ENCODE measurements at regions not wholly inside any gene's neighbourhood (a gene's known extent, or its start where the extent isn't known, plus 50 kb on each side); places are given as distances from the start of the nearest gene placed in this dataset.

GRCh38 chr2:57892920-57893319 is 153.7 kb upstream of the VRK2 start:
- in situ Hi-C loops (cut with MboI; ENCODE audit: low sequenced_read_pairs), result no loop called here

GRCh38 chr2:57893347-57893746 is 153.3 kb upstream of the VRK2 start:
- in situ Hi-C loops (cut with MboI; ENCODE audit: low sequenced_read_pairs), result no loop called here

DNA sequence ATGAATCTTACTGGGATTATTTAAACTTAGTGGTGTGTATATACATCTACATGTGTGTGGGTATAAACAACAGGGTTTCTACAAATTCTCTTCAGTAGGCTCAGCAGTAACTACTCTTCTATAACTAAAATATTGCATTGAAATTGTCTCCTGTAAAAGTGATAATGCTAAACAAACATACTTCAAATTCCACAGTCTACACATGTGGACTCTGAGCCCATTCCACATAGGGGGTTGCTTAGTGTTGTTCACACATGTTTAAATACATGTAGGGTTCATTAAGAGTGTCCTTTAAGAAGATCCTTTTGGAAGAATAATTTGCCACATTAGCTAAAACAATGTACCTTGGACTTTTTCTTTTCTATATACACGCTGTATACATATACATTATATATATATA is 152.8 kb upstream of the VRK2 start:
- in situ Hi-C loops (cut with MboI; ENCODE audit: low sequenced_read_pairs), result no loop called here

- in situ Hi-C loops (cut with MboI; ENCODE audit: low sequenced_read_pairs), result no loop called here
These were observed 152.2 kb upstream of the VRK2 start for GRCh38 chr2:57894381-57894780.

GRCh38 chr2:57897920-57898319 is 148.7 kb upstream of the VRK2 start:
- in situ Hi-C loops (cut with MboI; ENCODE audit: low sequenced_read_pairs), result no loop called here

DNA sequence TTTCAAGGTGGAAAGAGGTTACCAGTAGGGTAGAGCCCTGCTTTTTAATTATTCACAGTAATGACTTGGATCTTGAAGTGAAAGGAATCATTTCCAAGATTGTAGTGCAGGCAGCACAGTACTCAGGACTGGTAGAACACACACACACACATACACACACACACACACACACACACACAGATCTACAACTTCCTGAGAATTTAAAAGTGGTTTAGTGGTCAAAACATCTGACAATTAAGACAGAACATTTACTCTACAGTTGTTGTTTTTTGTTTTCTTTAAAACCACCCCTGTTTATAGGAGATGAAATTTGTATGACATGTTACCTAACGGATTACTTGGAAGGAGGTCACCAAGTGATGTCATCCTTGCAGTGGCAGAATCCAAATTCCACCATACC is 146.7 kb upstream of the VRK2 start:
- in situ Hi-C loops (cut with MboI; ENCODE audit: low sequenced_read_pairs), result loop anchor here (25.0 kb wide), 1 partner anchor 562 kb away; no protein-coding TSS in a partner anchor

DNA sequence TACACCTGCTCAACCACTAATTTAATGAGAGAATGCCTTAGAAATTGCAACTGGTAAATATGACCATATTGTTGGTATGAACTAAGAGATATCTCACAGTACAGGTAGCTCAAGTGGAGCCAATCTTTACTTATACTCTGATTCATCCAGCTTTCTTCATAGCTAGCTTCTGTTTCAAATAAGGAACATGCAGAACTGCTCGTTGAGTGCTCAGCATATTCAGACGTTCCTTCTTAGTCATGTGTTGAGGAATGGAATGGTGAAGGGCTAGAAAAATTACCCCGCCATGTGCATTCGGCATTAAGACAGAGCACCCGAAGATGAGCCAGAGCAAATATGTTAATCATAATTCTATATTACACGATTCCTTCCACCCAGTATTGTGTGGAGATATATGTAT is 144.0 kb upstream of the VRK2 start:
- in situ Hi-C loops (cut with MboI; ENCODE audit: low sequenced_read_pairs), result loop anchor here (25.0 kb wide), 1 partner anchor 560 kb away; no protein-coding TSS in a partner anchor

GRCh38 chr2:57906152-57906732 is 140.4 kb upstream of the VRK2 start:
- in situ Hi-C loops (cut with MboI; ENCODE audit: low sequenced_read_pairs), result loop anchor here (25.0 kb wide), 1 partner anchor 556 kb away; no protein-coding TSS in a partner anchor

DNA sequence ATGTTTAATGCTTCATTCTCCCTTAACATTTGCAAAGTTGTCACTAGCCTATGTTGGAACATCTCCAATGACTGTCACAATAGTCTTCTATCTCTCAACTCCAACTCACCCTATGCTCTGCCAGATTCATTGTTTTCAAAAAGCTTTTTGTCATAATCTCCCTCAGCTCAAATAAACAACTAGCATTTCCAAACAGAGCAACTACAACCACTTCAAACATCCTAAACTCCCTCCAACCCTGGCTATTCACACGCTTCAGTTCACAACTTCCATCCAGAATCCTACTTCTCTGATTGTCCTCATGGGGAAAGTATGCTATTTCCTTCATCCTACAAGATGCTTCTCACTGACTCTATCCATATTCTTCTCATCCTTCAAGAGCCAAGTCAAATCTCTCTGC is 139.2 kb upstream of the VRK2 start:
- in situ Hi-C loops (cut with MboI; ENCODE audit: low sequenced_read_pairs), result loop anchor here (25.0 kb wide), 1 partner anchor 555 kb away; no protein-coding TSS in a partner anchor

DNA sequence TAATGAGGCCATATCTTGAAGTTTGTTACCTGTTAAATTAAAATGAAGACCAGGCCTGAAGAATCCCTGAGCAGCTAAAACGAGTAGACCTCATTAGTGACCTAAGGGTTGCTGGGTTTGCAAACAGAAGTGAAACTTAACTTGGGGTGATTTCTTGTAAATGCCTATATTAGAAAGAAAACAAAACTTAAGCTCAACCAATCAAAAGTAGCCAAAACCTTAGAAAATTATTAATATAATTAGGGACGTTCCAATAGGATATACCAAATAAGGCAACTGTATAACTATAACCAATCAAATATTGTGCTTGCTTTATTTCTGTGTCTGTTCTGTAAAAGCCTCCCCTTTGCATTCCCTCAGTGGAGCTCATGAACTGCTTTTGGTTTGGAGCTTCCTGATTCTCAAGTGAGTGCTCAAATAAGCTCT is 137.9 kb upstream of the VRK2 start:
- in situ Hi-C loops (cut with MboI; ENCODE audit: low sequenced_read_pairs), result loop anchor here (25.0 kb wide), 1 partner anchor 554 kb away; no protein-coding TSS in a partner anchor

DNA sequence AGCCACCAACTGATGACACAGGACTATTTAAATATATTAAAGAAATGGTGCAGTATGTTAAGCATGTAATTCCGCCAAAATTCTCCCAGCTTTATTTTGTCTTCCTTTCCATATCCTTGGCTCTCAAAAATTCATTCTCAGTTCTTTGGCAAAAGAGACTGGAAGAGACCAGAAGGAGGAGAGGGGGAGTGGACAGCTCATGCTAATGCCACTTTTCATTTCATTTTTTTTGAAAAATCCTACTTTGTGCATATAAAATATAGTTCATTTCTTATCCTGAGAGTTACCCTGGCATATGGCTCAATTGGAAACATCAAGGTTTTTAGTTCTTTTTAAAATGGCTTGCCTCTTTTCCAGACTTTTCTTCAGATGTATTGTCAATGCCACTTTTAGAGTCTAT is 128.5 kb upstream of the VRK2 start:
- in situ Hi-C loops (cut with MboI; ENCODE audit: low sequenced_read_pairs), result loop anchor here (25.0 kb wide), 1 partner anchor 544 kb away; no protein-coding TSS in a partner anchor

DNA sequence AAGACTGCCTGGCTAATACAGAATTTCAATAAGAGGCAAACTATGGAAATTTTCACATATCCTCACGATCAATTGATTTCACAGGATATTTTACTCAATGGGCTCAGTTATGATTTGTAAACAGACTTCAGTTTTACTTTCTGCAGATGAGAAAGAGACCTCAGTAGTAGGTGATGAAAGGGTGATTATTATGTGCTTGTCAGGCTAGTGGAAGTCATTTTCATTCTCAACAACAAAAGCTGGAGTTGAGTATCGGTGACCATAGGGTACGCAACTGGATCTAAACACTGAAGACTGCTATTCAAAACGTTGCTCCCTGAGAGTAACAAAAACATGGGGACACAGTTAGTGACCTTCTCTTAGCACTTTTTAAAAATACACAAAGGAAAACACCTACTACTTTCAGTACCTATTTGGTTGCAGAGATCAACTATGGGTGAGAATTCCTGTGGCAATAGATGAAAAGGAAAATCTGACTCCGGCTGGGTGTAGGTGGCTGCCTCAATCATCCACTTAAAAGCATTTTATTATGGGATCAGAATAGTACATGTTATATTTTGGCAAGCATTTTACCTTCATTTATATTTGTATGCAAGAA is 126.2 kb upstream of the VRK2 start:
- in situ Hi-C loops (cut with MboI; ENCODE audit: low sequenced_read_pairs), result loop anchor here (25.0 kb wide), 1 partner anchor 542 kb away; no protein-coding TSS in a partner anchor

DNA sequence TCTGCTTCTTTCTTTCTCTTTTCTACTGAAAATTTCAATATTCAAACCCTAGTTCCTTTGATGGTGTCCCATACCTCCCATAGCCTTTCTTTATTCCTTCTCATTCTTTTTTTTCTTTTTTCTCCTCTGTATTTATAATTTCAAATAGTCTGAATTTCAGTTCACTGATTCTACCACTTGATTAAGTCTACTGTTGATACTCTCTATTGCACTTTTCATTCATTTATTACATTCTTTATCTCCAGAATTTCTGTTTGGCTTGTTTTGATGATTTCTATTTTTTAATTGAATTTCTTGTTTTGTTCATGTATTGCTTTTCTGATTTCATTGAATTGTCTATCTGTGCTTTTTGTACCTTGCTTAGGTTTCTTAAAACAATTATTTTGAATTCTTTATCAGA is 111.9 kb upstream of the VRK2 start:
- in situ Hi-C loops (cut with MboI; ENCODE audit: low sequenced_read_pairs), result no loop called here

DNA sequence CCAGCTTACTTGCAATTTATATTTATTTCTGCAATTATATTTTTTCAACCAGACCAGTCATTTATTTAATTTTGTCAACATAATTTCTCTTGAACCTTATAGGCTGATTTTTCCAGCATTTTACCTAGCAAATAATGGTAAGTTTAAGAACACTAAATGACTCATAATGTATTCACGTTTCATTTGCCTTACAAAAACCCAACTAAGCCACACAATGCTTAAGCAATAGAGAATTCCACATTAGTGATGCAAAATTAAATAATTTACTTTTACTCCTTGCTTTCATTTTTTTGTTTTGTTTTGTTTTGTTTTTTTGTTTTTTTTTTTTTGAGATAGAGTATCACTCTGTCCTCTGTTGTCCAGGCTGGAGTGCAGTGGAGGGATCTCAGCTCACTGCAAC is 110.4 kb upstream of the VRK2 start:
- in situ Hi-C loops (cut with MboI; ENCODE audit: low sequenced_read_pairs), result no loop called here

GRCh38 chr2:57937456-57937855 is 109.2 kb upstream of the VRK2 start:
- in situ Hi-C loops (cut with MboI; ENCODE audit: low sequenced_read_pairs), result no loop called here

GRCh38 chr2:57941816-57942215 is 104.8 kb upstream of the VRK2 start:
- in situ Hi-C loops (cut with MboI; ENCODE audit: low sequenced_read_pairs), result no loop called here

DNA sequence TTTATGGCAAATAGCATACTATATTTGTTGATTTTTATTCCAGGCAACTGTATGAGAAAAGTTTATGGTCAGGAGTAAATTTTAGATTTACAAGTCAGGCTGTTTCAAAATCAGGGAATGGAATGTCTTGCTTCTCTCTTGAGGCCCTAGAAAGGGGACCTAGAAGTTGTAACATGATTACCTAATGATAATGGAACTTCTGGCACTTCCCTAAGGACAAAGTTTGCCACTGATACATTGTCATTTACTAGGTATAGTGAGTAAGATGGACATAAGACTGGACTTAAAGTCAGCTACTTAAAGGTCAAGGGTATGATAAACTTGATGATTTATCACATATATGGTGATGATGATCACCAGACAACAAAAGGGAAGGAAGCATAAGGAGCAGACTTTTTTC is 103.3 kb upstream of the VRK2 start:
- in situ Hi-C loops (cut with MboI; ENCODE audit: low sequenced_read_pairs), result no loop called here

DNA sequence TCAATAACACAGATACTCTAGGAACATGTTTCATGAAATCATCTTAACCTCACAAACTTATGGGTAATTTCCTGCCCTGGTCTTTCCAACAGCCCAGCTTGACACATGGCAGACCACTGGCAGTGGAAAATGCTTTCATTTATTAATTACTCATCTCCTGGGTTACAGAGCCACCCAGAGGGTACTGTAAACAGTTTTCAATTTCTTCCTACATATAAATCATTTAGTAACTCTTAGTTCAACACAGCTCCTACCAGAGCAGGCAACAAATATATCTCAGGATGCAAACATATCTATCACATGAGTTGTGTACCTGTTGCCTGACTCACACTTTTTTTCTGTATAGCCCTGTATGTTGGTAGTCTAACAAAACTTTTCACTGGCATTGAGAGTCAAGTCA is 99.2 kb upstream of the VRK2 start:
- in situ Hi-C loops (cut with MboI; ENCODE audit: low sequenced_read_pairs), result no loop called here

DNA sequence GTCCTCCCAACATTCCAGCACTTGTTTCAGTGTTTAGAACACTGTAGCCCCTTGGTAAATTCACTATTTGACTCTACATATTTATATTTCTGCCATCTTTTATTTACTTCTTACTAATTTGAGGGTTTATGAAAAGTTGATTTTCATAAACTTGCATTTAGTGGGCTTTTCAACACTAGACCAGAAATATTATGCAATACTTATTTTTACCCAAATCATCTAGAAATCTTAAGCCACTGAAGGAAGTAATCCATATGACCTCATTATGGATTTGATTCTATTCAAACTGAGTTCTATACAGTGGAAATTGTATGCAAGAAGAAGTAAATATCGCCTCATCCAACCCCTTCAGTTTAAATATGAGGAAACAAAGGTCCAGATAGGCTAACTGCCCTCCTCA is 92.6 kb upstream of the VRK2 start:
- in situ Hi-C loops (cut with MboI; ENCODE audit: low sequenced_read_pairs), result no loop called here

DNA sequence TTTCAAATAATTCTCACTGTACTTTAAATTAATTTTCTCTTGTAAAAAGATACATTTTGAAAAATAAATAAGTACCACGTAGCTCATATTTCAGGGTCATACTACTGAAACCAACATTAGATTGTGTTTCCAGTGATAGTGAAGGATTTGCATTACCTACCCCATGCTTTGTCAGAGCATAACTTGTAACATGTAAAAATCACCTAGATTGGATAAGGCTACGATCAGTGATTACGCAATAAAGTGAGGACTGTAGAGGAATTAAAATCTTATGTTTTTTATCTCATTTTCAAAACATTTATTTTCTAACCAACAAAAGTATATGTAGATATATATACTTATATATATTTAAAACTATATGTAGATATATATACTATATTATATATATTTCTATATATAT is 89.4 kb upstream of the VRK2 start:
- in situ Hi-C loops (cut with MboI; ENCODE audit: low sequenced_read_pairs), result no loop called here

DNA sequence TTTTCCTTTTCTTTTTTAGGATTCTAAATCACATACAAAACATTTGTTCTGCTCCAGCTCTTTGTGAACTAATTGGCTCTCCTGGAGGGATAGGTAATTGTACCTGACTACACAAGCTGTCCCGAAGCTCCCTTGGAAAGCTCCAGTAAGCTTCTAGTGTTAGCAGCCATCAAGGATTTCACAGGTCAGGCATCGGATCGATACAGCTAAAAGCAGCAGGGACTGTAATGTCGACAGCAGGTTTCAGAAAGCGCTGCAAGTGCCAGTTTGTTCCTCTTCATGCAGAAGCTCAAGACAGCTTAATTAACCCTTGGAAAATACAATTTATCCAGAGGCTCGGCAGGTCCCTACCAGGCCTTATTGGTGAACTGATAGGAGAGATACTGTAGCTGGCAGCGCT is 87.2 kb upstream of the VRK2 start:
- in situ Hi-C loops (cut with MboI; ENCODE audit: low sequenced_read_pairs), result no loop called here

- in situ Hi-C loops (cut with MboI; ENCODE audit: low sequenced_read_pairs), result no loop called here
These were observed 83.7 kb upstream of the VRK2 start for GRCh38 chr2:57962861-57963260.

DNA sequence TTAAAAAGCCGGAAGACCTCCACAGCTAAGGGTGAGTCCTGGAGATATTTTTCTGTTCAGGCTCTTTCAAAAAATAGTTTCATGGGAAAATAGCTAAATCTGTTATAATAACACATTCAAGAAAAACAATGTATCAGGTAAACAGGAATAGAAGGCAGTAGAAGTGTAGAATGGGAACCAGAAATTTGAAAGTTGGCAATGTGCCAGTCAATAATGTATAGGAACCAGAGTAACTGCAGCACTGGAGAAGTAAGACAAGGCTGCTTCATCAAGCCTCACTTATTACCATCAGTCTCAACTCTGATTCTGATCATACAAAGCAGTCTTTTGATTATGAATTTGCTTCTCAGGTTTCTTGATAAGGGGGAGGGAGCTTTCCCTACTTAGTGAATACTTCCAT is 81.4 kb upstream of the VRK2 start:
- in situ Hi-C loops (cut with MboI; ENCODE audit: low sequenced_read_pairs), result no loop called here
